ENCODE measurements at regions not wholly inside any gene's neighbourhood (a gene's known extent, or its start where the extent isn't known, plus 50 kb on each side); places are given as distances from the start of the nearest gene placed in this dataset.

GRCh38 chr10:113474752-113475151, 78.1 kb upstream of the HABP2 start:
- no peak for TF ChIP-seq CTCF (IDR thresholded peaks at IDR 0.05)
- no peak for TF ChIP-seq POLR2A (IDR thresholded peaks at IDR 0.05)
